ENCODE measurements at regions not wholly inside any gene's neighbourhood (a gene's known extent, or its start where the extent isn't known, plus 50 kb on each side); places are given as distances from the start of the nearest gene placed in this dataset.

DNA sequence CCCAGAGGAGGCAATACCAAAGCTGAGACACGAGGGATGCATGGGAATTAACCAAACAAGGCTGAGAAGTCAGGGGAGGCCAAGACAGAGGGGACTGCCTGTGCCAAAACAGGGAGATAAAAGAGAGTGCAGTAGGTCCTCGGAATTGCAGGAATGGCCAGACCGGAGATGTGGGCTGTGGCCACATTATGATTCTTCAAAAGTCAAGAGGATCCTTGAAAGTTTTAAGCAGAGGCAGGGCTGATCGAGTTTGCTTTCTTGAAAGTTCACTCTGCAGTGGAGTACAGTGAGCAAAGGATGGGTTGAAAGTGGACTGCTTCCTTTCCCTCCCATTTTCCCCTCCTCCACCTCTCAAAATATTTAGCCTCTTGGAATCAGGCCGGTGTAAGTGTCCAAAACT lies 73.9 kb upstream of the ADAMTS9 start:
- H4K91ac ChIP-seq (ENCODE audit: low read length) = peak overlapping the region; percentile 62
- H3K36me3 ChIP-seq (ENCODE audit: control insufficient read depth in 1 of 2, insufficient read depth in 2 of 2, low read depth in 1 of 2, low read length in 2 of 2) = no peaks in the 10 kb centered on the region
- no peak overlapping the region for H2BK15ac ChIP-seq (ENCODE audit: low read depth, poor library complexity, severe bottlenecking)
- H2AK5ac ChIP-seq (ENCODE audit: low read length, severe bottlenecking) = no peak overlapping the region
- H4K8ac ChIP-seq (ENCODE audit: low read length) = no peak overlapping the region
- H3K4me3 ChIP-seq (ENCODE audit: insufficient read depth in 1 of 2, low read depth in 1 of 2, low read length in 2 of 2) = no peak overlapping the region
- no peak overlapping the region for H2BK120ac ChIP-seq (ENCODE audit: low read depth, low read length)
- no peaks in the 10 kb centered on the region for H3K4me1 ChIP-seq (ENCODE audit: control insufficient read depth, insufficient read depth, low read depth, low read length)
- H2AFZ ChIP-seq (ENCODE audit: low read depth, low read length) = peak overlapping the region; percentile 42
- no peak overlapping the region for H3K23ac ChIP-seq (ENCODE audit: low read length in 2 of 2)
- DNase-seq = no peak
- no peaks in the 10 kb centered on the region for H3K9me3 ChIP-seq (ENCODE audit: control insufficient read depth, low read length)
- H3K14ac ChIP-seq (ENCODE audit: low read length in 2 of 2) = no peak overlapping the region
- peak overlapping the region in 1 of 2 experiments; percentile 78 for H2BK12ac ChIP-seq (ENCODE audit: low read length in 2 of 2)
- H3K79me1 ChIP-seq (replicated peaks; ENCODE audit: low read length, poor library complexity, severe bottlenecking) = no peaks in the 10 kb centered on the region
- no peak overlapping the region for H3K9ac ChIP-seq (ENCODE audit: low read length)
- peak overlapping the region in 1 of 2 experiments; percentile 59 for H3K18ac ChIP-seq (ENCODE audit: low read depth in 1 of 2, low read length in 2 of 2)
- no peak overlapping the region for H3K27ac ChIP-seq (ENCODE audit: low read length, poor library complexity, severe bottlenecking)
- H3K4ac ChIP-seq (ENCODE audit: low read depth in 1 of 2, low read length in 2 of 2) = no peak overlapping the region
- H3K4me2 ChIP-seq (ENCODE audit: low read length, poor library complexity, severe bottlenecking) = no peak overlapping the region
- WGBS = 81% methylated on average over 5 of the region's 5 CpGs
- no peaks in the 10 kb centered on the region for H3K27me3 ChIP-seq (ENCODE audit: control insufficient read depth in 1 of 2, insufficient read depth in 1 of 2, low read length in 2 of 2)
- H2BK5ac ChIP-seq (ENCODE audit: low read depth, low read length, poor library complexity, severe bottlenecking) = no peak overlapping the region

DNA sequence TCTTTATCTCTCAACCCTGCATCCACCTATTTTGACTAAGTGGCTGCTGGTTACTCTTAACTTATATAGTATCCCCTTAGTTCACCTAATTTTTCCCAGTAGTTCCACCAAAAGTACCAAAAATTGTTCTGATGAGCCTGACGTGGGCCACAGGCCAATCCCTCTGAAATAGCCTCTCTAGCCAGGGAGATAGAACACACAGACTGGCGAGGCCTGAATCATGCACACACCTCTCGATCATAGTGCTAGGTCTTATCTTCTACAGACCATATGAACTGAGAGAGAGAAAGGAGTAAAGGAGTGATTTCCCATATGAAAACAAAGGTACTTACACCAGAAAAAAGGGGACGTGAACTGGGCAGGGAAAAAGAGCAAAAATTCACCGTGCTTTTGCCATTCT lies 72.5 kb upstream of the ADAMTS9 start:
- no peak overlapping the region for H3K4me2 ChIP-seq (ENCODE audit: low read length, poor library complexity, severe bottlenecking)
- WGBS = 80% methylated on average over 1 of the region's 5 CpGs

DNA sequence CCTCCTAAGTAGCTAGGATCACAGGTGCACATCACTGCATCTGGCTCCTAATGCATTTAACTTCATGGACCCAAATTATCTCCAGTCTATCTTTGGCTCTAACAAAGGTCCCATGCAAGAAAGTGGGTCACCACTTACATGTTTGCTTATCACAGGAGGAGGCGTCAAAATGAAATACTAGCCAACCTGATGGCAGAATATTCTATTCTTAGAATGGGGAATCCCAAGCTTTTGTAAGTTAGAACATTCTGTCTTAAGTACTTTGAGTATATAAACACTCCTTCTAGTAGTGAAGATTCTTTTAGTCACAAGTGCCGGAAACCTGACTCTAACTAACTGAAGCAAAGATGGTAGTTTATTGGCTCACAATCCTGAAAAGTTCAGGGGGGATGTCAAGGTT lies 72.0 kb upstream of the ADAMTS9 start:
- Histone ChIP-seq H3K9ac (ENCODE audit: low read length) (no peak overlapping the region), H3K18ac (ENCODE audit: low read depth in 1 of 2, low read length in 2 of 2) (no peak overlapping the region), H3K9me3 (ENCODE audit: control insufficient read depth, low read length) (no peaks in the 10 kb centered on the region), H3K23ac (ENCODE audit: low read length in 2 of 2) (no peak overlapping the region), H3K14ac (ENCODE audit: low read length in 2 of 2) (no peak overlapping the region), H4K8ac (ENCODE audit: low read length) (no peak overlapping the region), H2BK5ac (ENCODE audit: low read depth, low read length, poor library complexity, severe bottlenecking) (no peak overlapping the region), H3K36me3 (ENCODE audit: control insufficient read depth in 1 of 2, insufficient read depth in 2 of 2, low read depth in 1 of 2, low read length in 2 of 2) (no peaks in the 10 kb centered on the region), H3K4ac (ENCODE audit: low read depth in 1 of 2, low read length in 2 of 2) (no peak overlapping the region), H4K91ac (ENCODE audit: low read length) (no peak overlapping the region), H3K79me1 (replicated peaks; ENCODE audit: low read length, poor library complexity, severe bottlenecking) (no peaks in the 10 kb centered on the region), H3K4me3 (ENCODE audit: insufficient read depth in 1 of 2, low read depth in 1 of 2, low read length in 2 of 2) (no peak overlapping the region), H2AK5ac (ENCODE audit: low read length, severe bottlenecking) (no peak overlapping the region), H3K27ac (ENCODE audit: low read length, poor library complexity, severe bottlenecking) (no peak overlapping the region), H3K4me2 (ENCODE audit: low read length, poor library complexity, severe bottlenecking) (no peak overlapping the region), H2AFZ (ENCODE audit: low read depth, low read length) (no peak overlapping the region), H3K27me3 (ENCODE audit: control insufficient read depth in 1 of 2, insufficient read depth in 1 of 2, low read length in 2 of 2) (no peaks in the 10 kb centered on the region), H3K4me1 (ENCODE audit: control insufficient read depth, insufficient read depth, low read depth, low read length) (no peaks in the 10 kb centered on the region), H2BK120ac (ENCODE audit: low read depth, low read length) (no peak overlapping the region), H2BK12ac (ENCODE audit: low read length in 2 of 2) (no peak overlapping the region), H2BK15ac (ENCODE audit: low read depth, poor library complexity, severe bottlenecking) (no peak overlapping the region)
- 86% methylated on average over 1 of the region's 2 CpGs for WGBS
- peak; percentile 83 for DNase-seq

More for the DNA sequence above, 72.5 kb upstream of the ADAMTS9 start:
- Histone ChIP-seq H3K4me1 (ENCODE audit: control insufficient read depth, insufficient read depth, low read depth, low read length) (no peaks in the 10 kb centered on the region), H2BK120ac (ENCODE audit: low read depth, low read length) (no peak overlapping the region), H3K14ac (ENCODE audit: low read length in 2 of 2) (no peak overlapping the region), H3K79me1 (replicated peaks; ENCODE audit: low read length, poor library complexity, severe bottlenecking) (no peaks in the 10 kb centered on the region), H3K27me3 (ENCODE audit: control insufficient read depth in 1 of 2, insufficient read depth in 1 of 2, low read length in 2 of 2) (no peaks in the 10 kb centered on the region), H2BK15ac (ENCODE audit: low read depth, poor library complexity, severe bottlenecking) (no peak overlapping the region), H3K9ac (ENCODE audit: low read length) (no peak overlapping the region), H3K4ac (ENCODE audit: low read depth in 1 of 2, low read length in 2 of 2) (no peak overlapping the region), H3K36me3 (ENCODE audit: control insufficient read depth in 1 of 2, insufficient read depth in 2 of 2, low read depth in 1 of 2, low read length in 2 of 2) (no peaks in the 10 kb centered on the region), H2AFZ (ENCODE audit: low read depth, low read length) (no peak overlapping the region), H2BK12ac (ENCODE audit: low read length in 2 of 2) (peak overlapping the region in 1 of 2 experiments; percentile 86), H3K18ac (ENCODE audit: low read depth in 1 of 2, low read length in 2 of 2) (peak overlapping the region in 1 of 2 experiments; percentile 78), H3K9me3 (ENCODE audit: control insufficient read depth, low read length) (no peaks in the 10 kb centered on the region), H4K91ac (ENCODE audit: low read length) (no peak overlapping the region), H4K8ac (ENCODE audit: low read length) (no peak overlapping the region), H2AK5ac (ENCODE audit: low read length, severe bottlenecking) (no peak overlapping the region), H3K23ac (ENCODE audit: low read length in 2 of 2) (no peak overlapping the region), H2BK5ac (ENCODE audit: low read depth, low read length, poor library complexity, severe bottlenecking) (no peak overlapping the region), H3K27ac (ENCODE audit: low read length, poor library complexity, severe bottlenecking) (no peak overlapping the region), H3K4me3 (ENCODE audit: insufficient read depth in 1 of 2, low read depth in 1 of 2, low read length in 2 of 2) (no peak overlapping the region)
- DNase-seq = no peak

DNA sequence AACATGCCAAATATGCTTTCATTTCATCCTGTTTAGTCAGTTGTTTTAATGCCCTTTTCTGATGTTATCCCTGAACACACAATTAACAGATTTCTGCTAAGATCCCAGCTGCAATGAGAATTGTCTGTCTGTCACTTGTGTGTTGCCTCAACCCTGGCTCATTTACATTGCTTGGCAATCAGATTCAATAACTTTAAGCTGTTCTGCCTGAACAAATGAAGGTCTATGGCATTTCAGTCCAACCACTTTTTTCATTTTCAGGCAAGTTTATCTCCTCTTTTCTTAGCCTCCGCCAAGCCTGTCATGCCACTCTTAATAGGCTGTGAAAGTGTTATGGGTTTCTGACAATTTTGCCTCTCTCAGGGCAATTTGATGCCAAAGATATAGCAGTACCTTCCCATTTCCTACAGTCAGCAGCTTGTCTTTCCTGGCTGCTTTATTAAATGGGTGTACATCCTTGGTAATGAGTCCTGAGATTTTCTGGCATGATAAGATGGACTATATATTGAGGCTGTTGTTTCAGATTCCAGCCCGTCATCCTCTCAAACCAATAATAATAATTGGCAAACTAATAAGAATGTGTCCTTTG lies 68.7 kb upstream of the ADAMTS9 start:
- Histone ChIP-seq H3K36me3 (ENCODE audit: control insufficient read depth in 1 of 2, insufficient read depth in 2 of 2, low read depth in 1 of 2, low read length in 2 of 2) (no peaks in the 10 kb centered on the region), H2BK12ac (ENCODE audit: low read length in 2 of 2) (no peak overlapping the region), H3K14ac (ENCODE audit: low read length in 2 of 2) (no peak overlapping the region), H3K4me3 (ENCODE audit: insufficient read depth in 1 of 2, low read depth in 1 of 2, low read length in 2 of 2) (no peak overlapping the region), H4K91ac (ENCODE audit: low read length) (no peak overlapping the region), H3K27me3 (ENCODE audit: control insufficient read depth in 1 of 2, insufficient read depth in 1 of 2, low read length in 2 of 2) (no peaks in the 10 kb centered on the region), H2AK5ac (ENCODE audit: low read length, severe bottlenecking) (no peak overlapping the region), H4K8ac (ENCODE audit: low read length) (no peak overlapping the region), H3K27ac (ENCODE audit: low read length, poor library complexity, severe bottlenecking) (no peak overlapping the region), H3K18ac (ENCODE audit: low read depth in 1 of 2, low read length in 2 of 2) (no peak overlapping the region), H2BK5ac (ENCODE audit: low read depth, low read length, poor library complexity, severe bottlenecking) (no peak overlapping the region), H3K23ac (ENCODE audit: low read length in 2 of 2) (no peak overlapping the region), H3K9ac (ENCODE audit: low read length) (no peak overlapping the region), H3K9me3 (ENCODE audit: control insufficient read depth, low read length) (no peaks in the 10 kb centered on the region), H3K4me1 (ENCODE audit: control insufficient read depth, insufficient read depth, low read depth, low read length) (no peaks in the 10 kb centered on the region), H2AFZ (ENCODE audit: low read depth, low read length) (no peak overlapping the region), H2BK15ac (ENCODE audit: low read depth, poor library complexity, severe bottlenecking) (no peak overlapping the region), H3K4ac (ENCODE audit: low read depth in 1 of 2, low read length in 2 of 2) (no peak overlapping the region), H2BK120ac (ENCODE audit: low read depth, low read length) (no peak overlapping the region), H3K79me1 (replicated peaks; ENCODE audit: low read length, poor library complexity, severe bottlenecking) (no peaks in the 10 kb centered on the region), H3K4me2 (ENCODE audit: low read length, poor library complexity, severe bottlenecking) (no peak overlapping the region)
- no CpG with 5 or more reads among the region's 2 CpGs for WGBS
- DNase-seq = no peak
